Anterior cingulate cortex (tissue), 58 donors: ENCODE measurements at regions not wholly inside any gene's neighbourhood (a gene's known extent, or its start where the extent isn't known, plus 50 kb on each side); places are given as distances from the start of the nearest gene placed in this dataset.
"Not testable (repeated sequence)": the region's sequence is repeated elsewhere in the genome, so short reads cannot be mapped to it uniquely, and the experiment has no call there.

Experiments
- DNase-seq, 58 donors: peaks; one replicate each; lab custom pipeline; 2025; lab: John Stamatoyannopoulos, UW

GRCh38 chr17:14590459-14591250 is 289.8 kb downstream of the HS3ST3B1 start:
- no peak for DNase-seq

DNA sequence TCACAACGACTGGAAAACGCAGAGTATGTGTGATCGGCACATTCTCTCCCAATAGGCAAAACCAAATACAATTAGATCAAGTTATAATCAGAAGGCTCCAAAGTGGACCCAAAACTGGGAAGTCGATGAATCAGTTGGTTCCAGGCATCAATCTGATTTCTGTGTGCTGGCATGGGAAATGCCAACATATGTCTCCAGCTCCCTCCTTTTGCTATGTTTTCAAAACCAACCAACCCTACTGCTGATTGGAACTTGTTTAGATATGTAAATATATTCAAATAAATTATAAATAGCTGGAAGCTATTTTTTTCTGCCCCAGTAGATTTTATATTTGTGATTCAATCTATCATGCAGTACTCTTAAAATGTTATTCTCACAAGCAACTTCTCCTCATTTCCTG is 284.2 kb downstream of the HS3ST3B1 start:
- no peak for DNase-seq

DNA sequence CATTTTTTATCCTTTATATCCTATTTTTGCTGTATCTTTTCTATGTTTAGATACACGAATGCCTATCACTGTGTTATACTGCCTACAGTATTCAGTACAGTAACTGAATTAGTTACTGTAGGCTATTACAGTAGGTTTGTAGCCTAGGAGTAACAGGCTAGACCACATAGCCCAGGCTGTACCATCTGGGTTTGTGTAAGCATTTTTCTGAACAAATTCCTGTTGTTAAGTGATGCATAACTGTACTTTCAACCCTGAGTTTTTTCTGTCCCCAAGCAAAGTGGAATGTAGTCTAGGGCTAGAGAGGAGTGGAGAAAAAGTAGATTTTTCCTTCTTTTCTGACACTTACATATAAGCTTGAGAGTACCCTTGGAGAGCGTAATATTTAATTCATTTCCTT is 282.1 kb downstream of the HS3ST3B1 start:
- DNase-seq = no peak

GRCh38 chr17:14581186-14581830 is 280.4 kb downstream of the HS3ST3B1 start:
- DNase-seq = no peak

DNA sequence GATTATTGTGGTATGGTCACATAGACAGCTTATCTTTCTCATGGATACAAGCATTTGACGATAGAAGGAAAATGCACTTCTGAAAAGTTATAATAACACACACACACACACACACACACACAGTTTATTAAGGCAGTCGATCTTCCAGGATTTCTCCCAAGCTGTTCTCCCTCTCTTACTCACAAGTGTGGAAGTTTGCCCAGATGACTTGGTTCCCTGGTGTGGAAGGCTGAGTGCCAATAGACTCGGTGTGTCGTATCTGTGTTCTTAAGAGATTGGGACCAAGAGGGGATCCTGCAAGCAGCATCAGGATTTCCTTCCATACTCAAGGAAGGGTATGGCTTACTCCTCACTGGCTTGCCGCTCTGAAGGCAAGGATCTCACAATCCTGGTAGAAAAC is 279.6 kb downstream of the HS3ST3B1 start:
- no peak for DNase-seq

- DNase-seq = no peak
These were observed 278.8 kb downstream of the HS3ST3B1 start for GRCh38 chr17:14579716-14580115.

DNA sequence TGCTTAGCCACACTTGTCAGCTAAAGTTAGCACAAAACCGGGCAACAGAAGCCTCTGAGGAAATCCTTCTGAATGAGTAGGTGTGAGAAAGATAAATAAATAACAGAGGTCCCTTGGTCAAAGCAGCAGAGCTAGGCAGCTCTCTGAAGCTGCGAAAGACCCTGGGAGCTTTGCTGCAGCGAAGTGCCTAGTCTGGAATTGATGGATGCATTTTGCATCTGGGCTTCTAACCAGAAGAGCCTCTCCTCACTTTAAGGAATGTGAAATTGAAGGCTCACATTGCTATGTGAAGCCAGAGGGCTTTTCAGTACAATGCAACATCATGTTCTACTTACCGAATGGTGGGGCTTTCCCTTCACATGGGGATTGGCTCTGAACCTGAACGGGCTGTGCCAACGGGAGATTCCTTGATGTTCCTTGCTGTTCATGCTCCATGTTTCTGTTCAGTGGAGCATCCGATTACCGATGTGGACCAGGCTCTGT is 274.6 kb downstream of the HS3ST3B1 start:
- no peak for DNase-seq

GRCh38 chr17:14560325-14560724 is 259.4 kb downstream of the HS3ST3B1 start:
- not testable (repeated sequence) for DNase-seq

DNA sequence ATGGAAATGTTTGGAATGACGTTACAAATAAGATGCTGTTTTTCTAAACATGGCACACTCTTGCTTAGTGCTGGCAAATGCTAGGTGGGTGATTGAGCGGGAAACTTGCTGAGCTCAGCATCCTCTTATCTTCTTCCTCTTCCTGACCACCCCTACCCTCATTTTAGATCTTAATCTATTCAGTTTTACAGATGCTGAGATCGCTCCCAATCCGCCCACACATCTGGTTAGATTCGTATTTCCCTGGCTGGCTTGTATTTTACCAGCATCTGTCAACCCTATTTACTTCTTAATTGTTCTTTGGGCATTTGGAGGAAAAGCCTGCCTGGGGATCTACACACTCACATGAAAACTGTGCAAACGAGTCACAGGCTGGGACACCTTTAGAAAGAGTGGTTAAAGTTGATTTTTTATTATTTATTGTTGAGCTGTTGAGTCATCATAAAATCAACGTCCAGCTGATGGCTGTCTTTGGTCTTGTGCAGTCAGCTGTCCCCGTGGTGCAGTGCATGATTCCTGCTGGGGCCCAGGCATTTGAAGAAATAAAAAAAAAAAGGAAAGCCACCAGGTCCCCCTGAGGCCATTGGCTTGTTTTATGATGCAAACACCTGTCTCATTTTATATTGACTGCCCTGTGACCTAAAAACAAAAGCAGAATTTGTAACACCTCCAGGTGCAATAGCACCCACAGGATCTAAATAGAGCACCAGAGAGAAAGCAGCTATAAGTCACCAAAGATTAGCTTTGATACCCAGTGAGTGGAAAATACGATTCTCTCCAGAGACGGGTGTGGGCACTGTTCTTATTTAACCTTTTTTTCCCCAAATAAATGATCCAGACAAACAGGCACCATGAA is 258.6 kb downstream of the HS3ST3B1 start:
- no peak for DNase-seq

GRCh38 chr17:14557480-14557879 is 256.6 kb downstream of the HS3ST3B1 start:
- no peak for DNase-seq

GRCh38 chr17:14553847-14554246 is 253.0 kb downstream of the HS3ST3B1 start:
- no peak for DNase-seq

- DNase-seq = no peak
These were observed 251.4 kb downstream of the HS3ST3B1 start for GRCh38 chr17:14552306-14552705.

- no peak for DNase-seq
These were observed 246.7 kb downstream of the HS3ST3B1 start for GRCh38 chr17:14547556-14547955.

GRCh38 chr17:14547016-14547415 is 246.1 kb downstream of the HS3ST3B1 start:
- no peak for DNase-seq

- DNase-seq = no peak
These were observed 244.4 kb downstream of the HS3ST3B1 start for GRCh38 chr17:14545156-14545906.

GRCh38 chr17:14541714-14542113 is 240.8 kb downstream of the HS3ST3B1 start:
- no peak for DNase-seq

DNA sequence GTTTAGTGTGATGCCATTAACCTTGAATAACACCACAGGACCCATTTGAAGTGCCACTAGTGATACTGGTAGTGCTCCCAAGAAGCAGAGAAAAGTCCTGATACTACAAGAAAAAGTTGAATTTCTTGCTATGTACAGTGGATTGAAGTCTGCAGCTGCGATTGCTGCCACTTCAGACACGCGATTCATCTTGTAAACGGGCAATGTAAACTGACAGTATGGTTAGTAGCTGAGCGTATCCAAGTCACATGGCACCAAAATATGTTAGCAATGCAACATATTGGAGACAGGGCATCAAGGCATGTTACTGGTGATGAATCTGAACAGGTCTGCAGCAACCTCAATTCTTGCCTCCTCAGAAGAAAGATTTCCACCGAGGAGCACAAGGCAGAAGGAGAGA is 238.9 kb downstream of the HS3ST3B1 start:
- no peak for DNase-seq

GRCh38 chr17:14532242-14532641 is 231.4 kb downstream of the HS3ST3B1 start:
- not testable (repeated sequence) for DNase-seq

GRCh38 chr17:14525551-14526455 is 224.9 kb downstream of the HS3ST3B1 start:
- no peak for DNase-seq
